GM21717 (cell line): ENCODE measurements at regions not wholly inside any gene's neighbourhood (a gene's known extent, or its start where the extent isn't known, plus 50 kb on each side); places are given as distances from the start of the nearest gene placed in this dataset.

Experiments used
- ATAC-seq: cut with Tn5 transposase; IDR thresholded peaks from one replicate; pipeline ENCODE4 v1.9.1; 2021; ENCODE audit warnings: mild to moderate bottlenecking, moderate library complexity; ENCODE audit not compliant: unreplicated experiment

DNA sequence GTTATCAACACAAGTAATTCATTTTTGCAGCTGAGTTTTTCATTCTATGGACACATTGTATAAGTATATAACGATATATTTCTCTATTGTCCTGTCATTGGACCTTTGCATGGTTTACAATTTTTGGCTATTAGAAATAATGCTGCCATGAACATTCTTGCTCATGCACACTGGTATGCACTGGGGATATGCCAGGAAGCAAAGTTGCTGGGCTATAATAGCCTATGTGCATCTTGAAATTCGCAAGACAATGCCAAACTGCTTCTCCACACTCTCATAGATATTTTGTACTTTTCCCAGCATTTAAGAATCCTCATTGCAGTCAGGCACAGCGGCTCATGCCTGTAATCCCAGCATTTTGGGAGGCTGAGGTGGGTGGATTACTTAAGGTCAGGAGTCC is 852.6 kb upstream of the ID2 start:
- ATAC-seq, result no peak

DNA sequence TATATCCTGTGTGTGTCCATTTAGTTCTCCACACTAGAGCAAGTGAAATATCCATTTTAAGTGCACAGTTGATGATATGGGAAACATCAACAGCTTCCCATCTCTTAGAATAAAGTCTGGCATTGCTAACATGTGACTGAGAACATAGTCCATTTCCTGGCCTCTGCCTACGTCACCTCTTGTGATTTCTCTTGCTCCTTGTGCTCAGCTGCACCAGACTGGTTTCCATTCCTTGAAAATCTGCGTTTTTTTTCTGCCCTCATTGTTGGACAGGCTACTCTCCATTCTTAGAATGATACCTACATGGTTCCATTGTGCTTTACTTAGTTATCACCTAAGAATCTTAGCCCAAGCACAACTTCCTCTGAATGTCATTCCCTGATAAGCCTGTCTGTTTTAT is 851.2 kb upstream of the ID2 start:
- no peak for ATAC-seq

GRCh38 chr2:7835151-7835550 is 846.7 kb upstream of the ID2 start:
- ATAC-seq, result no peak

- peak; percentile 91 for ATAC-seq
Observed at GRCh38 chr2:7835693-7836680, 845.9 kb upstream of the ID2 start.

GRCh38 chr2:7837237-7837760 is 844.6 kb upstream of the ID2 start:
- no peak for ATAC-seq

- no peak for ATAC-seq
Observed at GRCh38 chr2:7838669-7839068, 843.2 kb upstream of the ID2 start.

DNA sequence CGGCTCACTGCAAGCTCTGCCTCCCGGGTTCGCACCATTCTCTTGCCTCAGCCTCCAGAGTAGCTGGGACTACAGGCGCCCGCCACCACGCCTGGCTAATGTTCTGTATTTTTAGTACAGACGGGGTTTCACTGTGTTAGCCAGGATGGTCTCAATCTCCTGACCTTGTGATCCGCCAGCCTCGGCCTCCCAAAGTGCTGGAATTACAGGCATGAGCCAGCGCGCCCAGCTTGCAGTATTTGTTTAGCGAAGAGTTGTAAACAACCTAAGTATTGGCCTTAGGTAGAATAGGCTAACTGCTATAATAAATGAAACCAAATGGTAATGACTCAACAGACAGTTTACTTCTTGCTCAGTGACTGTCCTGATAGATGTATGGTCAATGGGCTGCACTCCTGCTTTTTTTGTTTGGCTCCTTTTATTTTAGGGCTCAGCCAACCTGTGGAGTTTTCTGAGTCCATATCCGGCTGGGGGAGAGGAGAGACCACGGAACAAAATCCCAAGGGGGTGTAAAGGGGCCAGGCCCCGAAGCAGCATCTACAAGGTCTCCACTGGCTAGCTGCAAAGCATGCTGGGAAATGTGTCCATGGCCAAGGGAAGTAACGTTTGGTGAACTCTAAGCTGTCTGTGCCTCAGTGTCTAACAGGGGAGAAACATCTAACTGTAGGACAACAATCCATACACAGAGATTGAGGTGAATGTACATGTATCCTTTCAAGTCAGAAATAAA is 841.0 kb upstream of the ID2 start:
- no peak for ATAC-seq

DNA sequence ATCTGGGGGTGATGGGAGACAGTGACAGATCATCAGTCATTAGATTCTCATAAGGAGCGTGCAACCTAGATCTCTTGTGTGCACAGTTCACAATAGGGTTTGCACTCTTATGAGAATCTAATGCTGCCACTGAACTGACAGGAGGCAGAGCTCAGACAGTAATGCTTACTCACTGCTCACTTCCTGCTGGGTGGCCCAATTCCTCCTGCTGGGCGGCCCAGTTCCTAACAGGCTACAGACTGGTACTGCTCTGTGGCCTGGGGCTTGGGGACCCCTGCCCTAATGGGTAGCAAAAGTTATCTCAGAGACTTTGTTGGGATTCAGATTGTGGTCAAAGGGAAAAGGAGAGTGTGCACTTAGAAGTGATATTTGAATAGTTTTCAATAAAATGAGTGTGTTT is 840.1 kb upstream of the ID2 start:
- no peak for ATAC-seq

- ATAC-seq, result no peak
Observed at GRCh38 chr2:7844414-7844965, 837.4 kb upstream of the ID2 start.

- no peak for ATAC-seq
Observed at GRCh38 chr2:7845332-7845731, 836.5 kb upstream of the ID2 start.

DNA sequence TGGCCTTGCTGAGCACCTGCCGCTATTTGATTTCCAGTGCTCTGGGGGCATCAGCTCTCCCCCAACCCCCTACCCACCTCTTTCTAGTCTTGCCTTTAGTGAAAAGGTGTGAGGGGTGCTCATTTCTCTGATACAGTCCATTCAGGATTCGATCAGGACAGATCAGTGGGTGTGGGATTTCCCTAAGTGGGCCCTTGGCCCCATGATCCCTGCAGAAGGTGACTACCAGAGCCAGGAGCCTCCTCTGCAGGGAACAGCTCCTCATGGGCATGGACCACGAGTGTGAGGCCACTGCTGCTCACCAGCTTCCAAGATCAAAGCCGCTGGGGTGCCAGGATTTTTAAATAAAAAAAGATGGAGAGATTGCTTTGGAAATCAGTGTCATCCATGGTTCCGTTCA is 835.2 kb upstream of the ID2 start:
- no peak for ATAC-seq

- ATAC-seq, result no peak
Observed at GRCh38 chr2:7847321-7847720, 834.5 kb upstream of the ID2 start.

DNA sequence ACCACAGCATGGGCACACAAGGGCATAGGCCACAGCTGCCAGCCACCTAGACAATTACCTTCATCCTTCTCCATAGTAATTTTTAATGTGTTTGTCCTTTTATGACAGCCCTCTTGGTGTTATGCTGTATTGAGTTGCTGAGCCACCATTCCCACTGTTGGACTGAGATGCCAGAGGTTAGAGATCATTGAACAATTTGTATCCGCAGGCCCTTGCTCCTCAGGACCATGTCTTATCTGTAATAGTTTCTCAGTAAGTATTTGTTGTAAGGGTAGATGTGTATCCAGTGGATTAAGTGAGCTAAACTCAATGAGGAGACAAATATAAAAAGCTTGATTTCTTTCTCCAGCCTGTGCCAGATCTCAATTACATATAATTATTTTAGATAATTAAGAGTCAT is 832.8 kb upstream of the ID2 start:
- no peak for ATAC-seq

GRCh38 chr2:7849531-7849930 is 832.3 kb upstream of the ID2 start:
- ATAC-seq, result no peak

GRCh38 chr2:7852546-7852945 is 829.3 kb upstream of the ID2 start:
- ATAC-seq, result no peak

DNA sequence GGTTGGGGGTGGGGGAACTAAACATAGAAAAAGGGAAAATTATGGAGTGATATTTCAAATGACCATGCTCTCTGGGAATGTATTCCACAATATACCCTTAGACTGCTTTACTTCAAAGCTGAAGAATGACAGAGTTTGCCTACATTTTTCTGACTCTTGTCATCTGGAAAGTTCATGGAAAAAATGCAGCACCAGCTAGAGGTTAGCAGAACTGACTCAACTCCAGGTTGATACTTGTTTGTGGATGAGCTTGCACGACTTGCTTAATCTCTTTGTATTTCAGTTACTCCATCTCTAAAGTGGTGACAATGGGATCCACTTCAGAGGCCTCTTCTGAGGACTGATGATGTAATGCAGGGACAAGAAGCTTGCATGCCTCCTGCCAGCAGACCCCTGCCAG is 824.0 kb upstream of the ID2 start:
- ATAC-seq, result no peak

DNA sequence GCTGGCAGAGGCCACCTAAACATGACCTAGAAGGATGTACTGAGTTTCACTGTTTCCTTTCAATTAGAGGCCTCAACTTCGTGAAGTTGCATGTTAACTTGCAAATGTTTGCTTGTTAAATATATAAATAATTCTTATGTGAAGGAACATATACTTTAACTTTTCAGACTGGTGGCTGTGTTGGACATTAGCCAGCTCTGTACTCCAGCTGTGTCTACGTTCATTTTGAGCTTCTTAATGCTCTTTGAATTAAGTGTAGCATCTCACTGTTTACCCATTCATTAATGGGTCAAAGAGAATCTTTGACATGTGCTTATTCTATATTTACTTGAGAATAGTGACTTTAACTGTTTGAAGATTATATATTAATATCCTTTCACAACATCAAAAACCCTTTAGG is 823.2 kb upstream of the ID2 start:
- ATAC-seq, result no peak

- no peak for ATAC-seq
Observed at GRCh38 chr2:7860693-7861092, 821.2 kb upstream of the ID2 start.

DNA sequence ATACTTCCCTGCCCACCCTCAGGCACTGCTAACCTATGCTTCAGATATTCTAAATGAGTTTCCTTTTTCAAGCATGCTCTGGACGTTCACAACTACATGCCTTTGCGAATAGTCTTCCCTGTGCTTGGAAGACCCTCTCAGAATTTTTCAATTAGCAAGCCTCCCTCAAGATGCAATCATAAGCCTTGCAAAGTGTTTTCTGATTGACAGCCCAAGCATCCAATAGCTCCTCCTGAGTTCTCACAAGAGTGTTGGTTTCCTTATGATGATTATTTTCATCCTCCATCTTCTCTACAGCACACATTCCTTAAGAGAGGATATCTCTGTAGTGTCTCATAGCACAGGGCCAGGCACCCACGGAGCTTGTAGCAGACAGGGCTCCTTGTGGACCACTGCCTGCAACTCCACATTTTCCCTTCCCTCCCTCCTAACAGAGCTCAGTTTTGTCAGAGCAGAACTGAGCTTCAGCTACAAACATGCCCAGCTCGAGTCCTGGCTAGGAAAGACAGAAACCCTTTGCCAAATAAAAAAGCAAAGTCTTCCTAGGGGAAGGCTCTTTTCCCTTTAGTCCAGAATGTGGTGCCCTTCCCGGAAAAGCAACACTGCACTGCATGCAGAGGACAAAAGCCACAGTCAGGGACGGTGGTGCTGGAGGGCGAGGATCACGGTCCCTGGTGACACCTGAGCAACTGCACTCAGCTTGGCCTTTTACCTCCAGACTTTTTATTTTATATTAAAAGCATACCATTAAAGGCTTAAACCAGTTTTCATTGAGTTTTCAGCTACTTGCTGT is 819.8 kb upstream of the ID2 start:
- no peak for ATAC-seq

DNA sequence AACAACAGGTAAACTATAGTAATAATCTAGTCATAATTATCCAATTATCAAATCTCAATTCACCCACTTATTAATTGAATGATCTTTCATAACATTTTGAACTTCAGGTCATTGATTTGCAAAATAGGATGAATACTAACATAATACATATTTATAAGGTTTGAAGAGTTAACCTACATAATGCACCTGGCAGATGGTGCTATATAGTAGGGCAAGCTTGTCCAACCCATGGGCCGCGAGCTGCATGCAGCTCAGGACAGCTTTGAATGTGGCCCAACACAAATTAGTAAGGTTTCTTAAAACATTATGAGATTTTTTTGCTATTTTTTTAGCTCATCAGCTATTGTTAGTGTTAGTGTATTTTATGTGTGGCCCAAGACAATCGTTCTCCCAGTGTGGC is 815.8 kb upstream of the ID2 start:
- ATAC-seq, result no peak

DNA sequence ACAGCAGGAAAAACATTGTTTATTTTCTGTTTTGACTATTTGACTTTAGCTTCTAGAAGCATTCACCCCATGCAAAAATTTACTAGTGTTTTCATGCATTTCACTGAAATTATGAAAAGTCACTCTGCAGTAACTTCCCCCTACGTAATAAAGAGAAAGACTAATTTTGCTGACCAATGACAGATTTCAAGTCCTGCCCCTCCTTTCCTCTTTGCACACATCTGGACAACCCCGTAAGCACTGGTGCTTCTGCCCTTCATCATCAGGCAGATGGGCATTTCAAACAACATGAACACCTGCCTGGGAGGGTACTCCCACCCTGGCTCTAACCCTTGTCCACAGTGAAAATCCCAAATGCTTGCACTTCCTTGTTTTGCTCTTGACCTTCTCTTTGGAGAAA is 815.0 kb upstream of the ID2 start:
- no peak for ATAC-seq
